Psoas muscle (tissue), 7 donors: ENCODE measurements at regions not wholly inside any gene's neighbourhood (a gene's known extent, or its start where the extent isn't known, plus 50 kb on each side); places are given as distances from the start of the nearest gene placed in this dataset.

ENCODE experiments used
- ATAC-seq, 4 donors: fragments of 200-7000 bp; cut with Tn5 transposase; one replicate each; pipeline ENCODE4 v1.9.1; 2020; ENCODE audit warnings: moderate library complexity in 3 of 4, mild to moderate bottlenecking in 2 of 4
- DNase-seq, 2 donors: peaks; one replicate each; pipeline ENCODE4 v3.0.0-alpha.2; 2020
- H3K27ac ChIP-seq: fragments of 200-600 bp; one replicate; pipeline ENCODE4 v1.8.0; 2022
- H3K27me3 ChIP-seq, 3 donors: fragments of 200-600 bp in 1 of 3; one replicate each; pipeline versions ENCODE4 v1.6.1 to v1.8.0; 2013 to 2022; ENCODE audit warnings: low read length in 2 of 3, mild to moderate bottlenecking in 2 of 3, moderate library complexity in 1 of 3; ENCODE audit not compliant: insufficient read depth in 3 of 3
- H3K36me3 ChIP-seq, 2 donors: fragments of 200-600 bp in 1 of 2; one replicate each; pipeline versions ENCODE4 v1.6.1 to v1.8.0; 2013 to 2022; ENCODE audit warnings: low read depth in 1 of 2, mild to moderate bottlenecking in 1 of 2, moderate library complexity in 1 of 2; ENCODE audit not compliant: insufficient read depth in 1 of 2
- H3K4me1 ChIP-seq: fragments of 200-600 bp; one replicate; pipeline ENCODE4 v1.8.0; 2022
- H3K4me3 ChIP-seq: fragments of 200-600 bp; one replicate; pipeline ENCODE4 v1.8.0; 2022; ENCODE audit warnings: mild to moderate bottlenecking
- H3K9me3 ChIP-seq: fragments of 200-600 bp; one replicate; pipeline ENCODE4 v1.8.0; 2022
- CTCF ChIP-seq: fragments of 200-600 bp; IDR thresholded peaks from one replicate; pipeline ENCODE4 v1.8.0; 2022; ENCODE audit warnings: antibody characterized with exemption
- WGBS, 3 donors: extraction: QIAGEN DNeasy Blood & Tissue Kit; methylation state at CpG; one replicate each; pipeline versions ENCODE4 v1.1.6 to v1.1.7; 2013; 5-methylcytosine and 5-hydroxymethylcytosine counted together
- intact Hi-C, 2 donors: fragments of 100-400 bp; cut with DNase I; formaldehyde crosslinking; loops; one replicate each; pipeline versions ENCODE4 v1.11.0 to v1.14.2; 2022
- donor health status: healthy with polysubstance abuse.
- donor health status: DM: no; HTN: no; CAD: no; lungs with moderate emphysema.
- donor health status: Bipolar disorder and iron deficiency.
- donor health status: healthy.
- donor health status: DM: yes; HTN: yes; CAD: no.
- donor health status: DM: no; HTN: no; CAD: no.
- donor health status: DM: yes; HTN: yes; CAD: no.

GRCh38 chr5:89044674-89045200 lies 161.8 kb upstream of the MEF2C start:
- ATAC-seq (no peak), DNase-seq (no peak)
- intact Hi-C loops, result no loop called here
- Histone ChIP-seq H3K4me1 (peaks cover 13% of the 10 kb centered on the region), H3K27me3 (no peaks in the 10 kb centered on the region), H3K36me3 (no peaks in the 10 kb centered on the region), H3K9me3 (no peaks in the 10 kb centered on the region), H3K27ac (no peak overlapping the region), H3K4me3 (no peak overlapping the region)
- TF ChIP-seq CTCF, result no peak
- 91 to 97% (median 94%) methylated on average over 5 of the region's 5 CpGs for WGBS, 3 donors

- DNase-seq, result no peak
- H3K36me3 ChIP-seq, result no peaks in the 10 kb centered on the region
- peaks cover 13% of the 10 kb centered on the region for H3K4me1 ChIP-seq
- 46 to 56% (median 53%) methylated on average over 1 of the region's 1 CpG for WGBS, 3 donors
- TF ChIP-seq CTCF, result no peak
- no peak overlapping the region for H3K27ac ChIP-seq
- no peak overlapping the region for H3K4me3 ChIP-seq
- no peaks in the 10 kb centered on the region for H3K27me3 ChIP-seq
- intact Hi-C loops, result no loop called here
- no peaks in the 10 kb centered on the region for H3K9me3 ChIP-seq
- ATAC-seq, result no peak
Measured at GRCh38 chr5:89043676-89044075, 160.7 kb upstream of the MEF2C start.

- WGBS, 3 donors, result 35 to 62% (median 37%) methylated on average over 2 of the region's 2 CpGs
- H3K9me3 ChIP-seq, result no peaks in the 10 kb centered on the region
- no peak overlapping the region for H3K4me3 ChIP-seq
- no peaks in the 10 kb centered on the region for H3K27me3 ChIP-seq
- intact Hi-C loops, result no loop called here
- no peaks in the 10 kb centered on the region for H3K36me3 ChIP-seq
- DNase-seq (no peak), ATAC-seq (no peak)
- no peak for TF ChIP-seq CTCF
- no peak overlapping the region for H3K27ac ChIP-seq
- peaks cover 8% of the 10 kb centered on the region for H3K4me1 ChIP-seq
Measured at GRCh38 chr5:89042746-89043145, 159.8 kb upstream of the MEF2C start.

- TF ChIP-seq CTCF, result no peak
- no peaks in the 10 kb centered on the region for H3K27me3 ChIP-seq
- no peak overlapping the region for H3K4me3 ChIP-seq
- no peak for ATAC-seq
- no peak for DNase-seq
- H3K9me3 ChIP-seq, result no peaks in the 10 kb centered on the region
- 93 to 95% (median 93%) methylated on average over 3 of the region's 3 CpGs for WGBS, 3 donors
- H3K36me3 ChIP-seq, result no peaks in the 10 kb centered on the region
- no peak overlapping the region for H3K27ac ChIP-seq
- intact Hi-C loops, result no loop called here
- peaks cover under 1% of the 10 kb centered on the region for H3K4me1 ChIP-seq
Measured at GRCh38 chr5:89041976-89042375, 159.0 kb upstream of the MEF2C start.

- no peaks in the 10 kb centered on the region for H3K36me3 ChIP-seq
- no peaks in the 10 kb centered on the region for H3K27me3 ChIP-seq
- H3K9me3 ChIP-seq, result no peaks in the 10 kb centered on the region
- DNase-seq (no peak), ATAC-seq (no peak)
- 60 to 73% (median 66%) methylated on average over 3 of the region's 3 CpGs for WGBS, 3 donors
- no peak for TF ChIP-seq CTCF
- intact Hi-C loops, result no loop called here
- no peak overlapping the region for H3K27ac ChIP-seq
- no peaks in the 10 kb centered on the region for H3K4me1 ChIP-seq
- H3K4me3 ChIP-seq, result no peak overlapping the region
Measured at GRCh38 chr5:89041249-89041779, 158.3 kb upstream of the MEF2C start.
